NCI-H345 treated with DMSO at 0.1 percent for 48 hours (cell line): ENCODE measurements at regions not wholly inside any gene's neighbourhood (a gene's known extent, or its start where the extent isn't known, plus 50 kb on each side); places are given as distances from the start of the nearest gene placed in this dataset.

Experiments used
- DNase-seq: peaks from one replicate; lab custom pipeline; 2025; ENCODE audit not compliant: unreplicated experiment; lab: John Stamatoyannopoulos, UW

GRCh38 chr5:133905424-133905823, 63.0 kb downstream of the C5orf15 start:
- DNase-seq: no peak

GRCh38 chr5:133904641-133905040, 63.8 kb downstream of the C5orf15 start:
- DNase-seq: no peak

GRCh38 chr5:133902511-133903118, 65.8 kb downstream of the C5orf15 start:
- no peak for DNase-seq

GRCh38 chr5:133900534-133901270, 67.7 kb downstream of the C5orf15 start:
- DNase-seq: no peak

- DNase-seq: no peak
These were observed 68.9 kb downstream of the C5orf15 start for GRCh38 chr5:133899506-133899905.

- DNase-seq: no peak
These were observed 70.0 kb downstream of the C5orf15 start for GRCh38 chr5:133898440-133898839.

GRCh38 chr5:133897431-133897830, 71.0 kb downstream of the C5orf15 start:
- no peak for DNase-seq

GRCh38 chr5:133896873-133897272, 71.6 kb downstream of the C5orf15 start:
- DNase-seq: no peak

GRCh38 chr5:133895979-133896845, 72.2 kb downstream of the C5orf15 start:
- no peak for DNase-seq

GRCh38 chr5:133894143-133894542, 74.3 kb downstream of the C5orf15 start:
- no peak for DNase-seq

GRCh38 chr5:133892774-133893173, 75.7 kb downstream of the C5orf15 start:
- DNase-seq: no peak

GRCh38 chr5:133892306-133892705, 76.1 kb downstream of the C5orf15 start:
- no peak for DNase-seq

GRCh38 chr5:133891390-133891789, 77.0 kb downstream of the C5orf15 start:
- no peak for DNase-seq

GRCh38 chr5:133890776-133891280, 77.6 kb downstream of the C5orf15 start:
- DNase-seq: no peak

GRCh38 chr5:133890314-133890713, 78.1 kb downstream of the C5orf15 start:
- no peak for DNase-seq

GRCh38 chr5:133889271-133889905, 79.0 kb downstream of the C5orf15 start:
- DNase-seq: no peak

GRCh38 chr5:133888625-133888991, 79.8 kb downstream of the C5orf15 start:
- DNase-seq: no peak

GRCh38 chr5:133885566-133885965, 82.9 kb downstream of the C5orf15 start:
- no peak for DNase-seq

GRCh38 chr5:133884569-133885311, 83.7 kb downstream of the C5orf15 start:
- DNase-seq: no peak

- DNase-seq: no peak
These were observed 84.5 kb downstream of the C5orf15 start for GRCh38 chr5:133883916-133884315.
